Endothelial cell (in vitro differentiated cells): ENCODE measurements at regions not wholly inside any gene's neighbourhood (a gene's known extent, or its start where the extent isn't known, plus 50 kb on each side); places are given as distances from the start of the nearest gene placed in this dataset.

Experiments used
- DNase-seq: peaks from one replicate; pipeline ENCODE4 v3.0.0; 2021; ENCODE audit warnings: low spot score
- H3K27ac Mint-ChIP-seq: one replicate; pipeline ENCODE4 v1.8.0; 2021; ENCODE audit warnings: mixed read lengths, inconsistent platforms; ENCODE audit not compliant: unreplicated experiment
- H3K27me3 Mint-ChIP-seq: one replicate; pipeline ENCODE4 v1.8.0; 2021; ENCODE audit warnings: mild to moderate bottlenecking, moderate library complexity, mixed read lengths, inconsistent platforms; ENCODE audit not compliant: unreplicated experiment
- H3K36me3 Mint-ChIP-seq: one replicate; pipeline ENCODE4 v1.8.0; 2021; ENCODE audit warnings: mild to moderate bottlenecking, low read depth, mixed read lengths, inconsistent platforms; ENCODE audit not compliant: unreplicated experiment
- H3K4me1 Mint-ChIP-seq: one replicate; pipeline ENCODE4 v1.8.0; 2021; ENCODE audit warnings: mild to moderate bottlenecking, mixed read lengths, inconsistent platforms; ENCODE audit not compliant: unreplicated experiment
- H3K4me3 Mint-ChIP-seq: one replicate; pipeline ENCODE4 v1.8.0; 2021; ENCODE audit warnings: mild to moderate bottlenecking, mixed read lengths, inconsistent platforms; ENCODE audit not compliant: unreplicated experiment
- H3K9me3 Mint-ChIP-seq: one replicate; pipeline ENCODE4 v1.8.0; 2021; ENCODE audit warnings: mixed read lengths, inconsistent platforms; ENCODE audit not compliant: unreplicated experiment
- TF ChIP-seq, protein P1 (sequence below): fragments of 200-600 bp; sonication (generic); IDR thresholded peaks from one replicate; pipeline ENCODE4 v1.5.0; 2021; ENCODE audit warnings: antibody characterized with exemption; ENCODE audit not compliant: unreplicated experiment

DNA sequence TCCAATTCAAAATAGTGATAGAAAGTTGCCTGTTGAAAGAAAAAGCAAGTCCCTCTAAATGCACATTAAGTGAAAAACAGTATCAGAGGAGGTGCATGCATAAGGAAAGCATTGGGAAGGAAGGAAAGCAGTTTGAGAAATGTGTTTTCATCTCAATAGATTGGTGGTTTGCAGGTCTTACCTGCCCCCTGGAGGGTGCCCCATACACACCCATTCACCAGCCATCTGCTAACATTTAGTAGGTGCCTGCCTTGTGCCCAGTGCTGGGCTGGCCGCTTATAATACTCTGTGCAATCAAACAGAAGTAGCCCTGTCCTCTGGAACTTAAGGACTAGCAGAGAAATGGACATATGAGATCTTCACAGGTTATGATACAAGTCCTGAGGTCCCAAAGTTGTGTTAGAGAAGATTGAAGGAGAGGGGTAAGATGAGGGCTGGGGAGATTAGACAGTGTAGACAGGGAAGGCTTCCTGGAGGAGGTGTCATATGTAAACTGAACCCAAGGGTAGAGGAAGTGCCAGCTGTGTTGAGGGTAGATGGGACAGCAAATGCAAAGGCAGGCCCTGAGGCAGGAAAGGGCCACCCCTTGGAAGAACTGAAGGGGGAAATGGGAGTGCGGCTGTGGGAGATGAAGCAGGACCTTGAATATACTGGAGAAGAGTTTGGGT lies 184.2 kb downstream of the MN1 start:
- peaks cover 17% of the 10 kb centered on the region for H3K27me3 Mint-ChIP-seq
- H3K36me3 Mint-ChIP-seq, result no peaks in the 10 kb centered on the region
- no peaks in the 10 kb centered on the region for H3K9me3 Mint-ChIP-seq
- TF ChIP-seq, protein P1, sequence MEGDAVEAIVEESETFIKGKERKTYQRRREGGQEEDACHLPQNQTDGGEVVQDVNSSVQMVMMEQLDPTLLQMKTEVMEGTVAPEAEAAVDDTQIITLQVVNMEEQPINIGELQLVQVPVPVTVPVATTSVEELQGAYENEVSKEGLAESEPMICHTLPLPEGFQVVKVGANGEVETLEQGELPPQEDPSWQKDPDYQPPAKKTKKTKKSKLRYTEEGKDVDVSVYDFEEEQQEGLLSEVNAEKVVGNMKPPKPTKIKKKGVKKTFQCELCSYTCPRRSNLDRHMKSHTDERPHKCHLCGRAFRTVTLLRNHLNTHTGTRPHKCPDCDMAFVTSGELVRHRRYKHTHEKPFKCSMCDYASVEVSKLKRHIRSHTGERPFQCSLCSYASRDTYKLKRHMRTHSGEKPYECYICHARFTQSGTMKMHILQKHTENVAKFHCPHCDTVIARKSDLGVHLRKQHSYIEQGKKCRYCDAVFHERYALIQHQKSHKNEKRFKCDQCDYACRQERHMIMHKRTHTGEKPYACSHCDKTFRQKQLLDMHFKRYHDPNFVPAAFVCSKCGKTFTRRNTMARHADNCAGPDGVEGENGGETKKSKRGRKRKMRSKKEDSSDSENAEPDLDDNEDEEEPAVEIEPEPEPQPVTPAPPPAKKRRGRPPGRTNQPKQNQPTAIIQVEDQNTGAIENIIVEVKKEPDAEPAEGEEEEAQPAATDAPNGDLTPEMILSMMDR, result no peak
- H3K4me1 Mint-ChIP-seq, result peaks cover 15% of the 10 kb centered on the region
- no peak overlapping the region for H3K4me3 Mint-ChIP-seq
- no peak for DNase-seq
- no peak overlapping the region for H3K27ac Mint-ChIP-seq

DNA sequence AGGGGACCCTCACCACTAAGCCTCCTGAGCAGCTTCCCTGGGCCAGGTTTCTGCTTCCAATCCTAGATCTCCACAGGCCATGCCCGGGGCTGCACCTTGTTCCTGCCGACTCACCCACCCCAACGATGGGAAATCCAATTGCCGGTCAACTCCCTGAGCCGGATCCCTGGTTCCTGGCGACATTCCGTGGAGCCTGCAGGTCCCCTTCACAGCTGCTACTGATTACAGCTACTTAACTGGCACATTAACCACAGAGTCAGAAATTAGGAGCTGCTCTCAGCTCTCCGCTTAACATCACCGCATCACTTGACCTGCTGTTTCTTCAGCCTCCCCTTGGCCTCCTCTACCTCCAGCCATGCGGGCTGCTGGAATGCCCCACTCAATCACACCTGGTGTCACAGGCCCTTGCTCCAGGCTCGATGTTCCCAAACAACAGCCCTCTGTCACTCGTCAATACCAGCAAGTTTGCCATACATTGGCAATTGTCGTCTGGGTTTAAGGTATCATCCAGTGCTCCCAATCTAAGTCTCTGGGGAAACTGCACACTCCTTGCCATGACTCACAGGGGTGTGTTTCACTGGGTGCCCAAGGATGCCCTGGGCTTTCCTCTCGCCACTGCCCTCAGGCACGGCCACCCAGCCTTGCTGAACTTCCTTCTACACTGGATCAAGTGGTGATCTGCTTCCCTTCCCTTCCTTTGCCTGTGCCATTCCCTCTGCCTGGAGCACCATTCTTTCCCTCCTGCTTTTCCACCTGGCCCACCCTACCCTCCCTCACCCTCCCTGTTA lies 181.0 kb downstream of the MN1 start:
- no peaks in the 10 kb centered on the region for H3K4me1 Mint-ChIP-seq
- no peak overlapping the region for H3K4me3 Mint-ChIP-seq
- no peak for DNase-seq
- H3K36me3 Mint-ChIP-seq, result no peaks in the 10 kb centered on the region
- H3K27ac Mint-ChIP-seq, result no peak overlapping the region
- peaks cover 14% of the 10 kb centered on the region for H3K27me3 Mint-ChIP-seq
- H3K9me3 Mint-ChIP-seq, result no peaks in the 10 kb centered on the region
- TF ChIP-seq, protein P1, result no peak

DNA sequence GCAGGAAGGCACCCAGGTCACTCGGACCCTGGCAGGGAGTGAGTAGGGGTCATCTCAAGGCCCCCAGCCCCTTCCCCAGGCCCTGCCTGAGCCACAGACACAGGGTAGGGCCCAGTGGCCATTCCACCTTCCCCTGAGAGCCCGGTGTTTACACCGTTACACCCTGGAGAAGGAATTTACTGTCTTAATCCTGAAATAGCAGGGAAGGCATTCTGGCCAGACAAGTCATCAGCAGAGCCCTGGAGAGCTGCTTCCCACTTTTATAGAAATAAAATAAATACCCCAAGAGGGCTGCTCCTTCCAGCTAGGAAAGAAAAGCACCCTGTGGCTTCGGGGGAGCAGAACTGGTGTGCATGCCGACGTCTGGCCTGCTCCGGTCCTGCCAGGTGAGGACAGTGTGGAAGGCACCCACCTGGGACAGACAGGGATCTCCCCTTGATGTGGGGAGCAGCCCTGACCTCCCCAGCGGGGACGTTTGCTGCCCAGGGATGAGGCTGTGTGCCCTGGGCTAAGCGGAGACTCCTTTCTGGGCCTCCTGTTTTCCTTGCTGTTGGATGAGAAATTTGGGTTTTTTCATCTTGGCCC lies 180.0 kb downstream of the MN1 start:
- Mint-ChIP-seq H3K27ac (no peak overlapping the region), H3K27me3 (peaks cover 11% of the 10 kb centered on the region), H3K36me3 (no peaks in the 10 kb centered on the region), H3K4me1 (no peaks in the 10 kb centered on the region), H3K9me3 (no peaks in the 10 kb centered on the region), H3K4me3 (no peak overlapping the region)
- no peak for DNase-seq
- TF ChIP-seq, protein P1, result no peak

DNA sequence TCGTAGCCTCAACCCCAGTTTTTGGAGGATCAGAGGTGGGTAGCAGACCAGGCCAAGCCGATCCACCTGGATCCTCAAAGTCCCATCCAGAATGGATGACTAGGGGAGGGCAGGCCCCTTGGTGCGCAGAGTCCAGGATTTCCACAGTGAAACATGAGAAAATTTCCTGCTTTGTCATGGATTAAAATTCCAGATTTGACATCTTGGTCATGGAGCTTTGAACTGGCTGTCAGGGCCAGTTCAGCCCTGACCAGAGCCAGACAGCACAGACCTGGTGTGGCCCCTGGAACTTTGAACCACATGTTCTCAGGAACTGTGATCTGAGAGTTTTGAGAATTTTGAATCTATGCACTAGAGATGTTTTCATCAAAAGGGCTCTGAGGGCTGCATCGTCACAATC lies 177.5 kb downstream of the MN1 start:
- no peaks in the 10 kb centered on the region for H3K9me3 Mint-ChIP-seq
- TF ChIP-seq, protein P1, result no peak
- no peaks in the 10 kb centered on the region for H3K36me3 Mint-ChIP-seq
- H3K27ac Mint-ChIP-seq, result no peak overlapping the region
- H3K27me3 Mint-ChIP-seq, result peaks cover 11% of the 10 kb centered on the region
- H3K4me1 Mint-ChIP-seq, result no peaks in the 10 kb centered on the region
- no peak overlapping the region for H3K4me3 Mint-ChIP-seq
- DNase-seq, result no peak

DNA sequence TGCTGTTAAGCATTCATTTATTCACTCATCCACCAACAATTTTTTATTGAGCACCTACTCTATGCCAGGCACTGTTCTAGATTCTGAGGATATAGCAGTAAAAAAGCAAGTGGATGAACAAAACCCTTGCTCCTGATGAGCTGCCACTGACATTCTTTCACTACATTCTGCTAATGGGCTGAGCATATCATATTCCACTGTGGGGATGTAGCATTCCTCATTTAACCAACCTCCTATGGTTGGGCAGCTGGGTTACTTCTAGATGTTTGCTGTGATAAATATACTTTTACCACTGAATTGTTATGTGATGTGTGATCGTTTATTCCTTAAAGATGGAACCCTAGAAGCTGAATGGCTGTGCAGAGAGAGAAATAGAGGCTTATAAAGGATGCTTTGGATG lies 176.9 kb downstream of the MN1 start:
- Mint-ChIP-seq H3K36me3 (no peaks in the 10 kb centered on the region), H3K9me3 (no peaks in the 10 kb centered on the region), H3K27me3 (peaks cover 12% of the 10 kb centered on the region), H3K4me3 (no peak overlapping the region), H3K4me1 (no peaks in the 10 kb centered on the region), H3K27ac (no peak overlapping the region)
- no peak for DNase-seq
- TF ChIP-seq, protein P1, result no peak
